Esophagus muscularis mucosa (tissue), 4 donors: ENCODE measurements at regions not wholly inside any gene's neighbourhood (a gene's known extent, or its start where the extent isn't known, plus 50 kb on each side); places are given as distances from the start of the nearest gene placed in this dataset.
"Not testable (repeated sequence)": the region's sequence is repeated elsewhere in the genome, so short reads cannot be mapped to it uniquely, and the experiment has no call there.

ENCODE experiments used
- DNase-seq: peaks from one replicate; pipeline ENCODE4 v3.0.0-alpha.2; 2017; ENCODE audit errors: extremely low spot score
- H3K27ac ChIP-seq, 4 donors: fragments of 200-600 bp; sonication (generic); replicated peaks in 1 of 4; 1 replicate in 3 of 4; 2 replicates in 1 of 4; pipeline ENCODE4 v1.5.1; 2016 to 2019; ENCODE audit warnings: mild to moderate bottlenecking in 1 of 4
- H3K27me3 ChIP-seq, 4 donors: fragments of 200-600 bp; sonication (generic); one replicate each; pipeline versions ENCODE4 v1.5.1 to v1.6.0; 2016 to 2019
- H3K36me3 ChIP-seq, 4 donors: fragments of 200-600 bp; sonication (generic); one replicate each; pipeline ENCODE4 v1.5.1; 2016 to 2019
- H3K4me1 ChIP-seq, 4 donors: fragments of 200-600 bp; sonication (generic); one replicate each; pipeline ENCODE4 v1.5.1; 2016 to 2019
- H3K4me3 ChIP-seq, 4 donors: fragments of 200-600 bp; sonication (generic); 1 replicate in 2 of 4; 2 replicates in 2 of 4; pipeline ENCODE4 v1.5.1; 2016 to 2019; ENCODE audit warnings: mild to moderate bottlenecking in 4 of 4, moderate library complexity in 1 of 4
- H3K9me3 ChIP-seq, 4 donors: fragments of 200-600 bp; sonication (generic); 1 replicate in 3 of 4; 2 replicates in 1 of 4; pipeline ENCODE4 v1.5.1; 2016 to 2019
- CTCF ChIP-seq, 3 experiments: fragments of 200-600 bp in 2 of 3; fragments of 450-650 bp in 1 of 3; sonication (generic) in 2 of 3; IDR thresholded peaks; one replicate each; pipeline ENCODE4 v1.5.1; 2017 to 2019; ENCODE audit warnings: antibody characterized with exemption in 3 of 3, mild to moderate bottlenecking in 2 of 3, moderate library complexity in 1 of 3
- EP300 ChIP-seq: sonication (generic); formaldehyde crosslinking; IDR thresholded peaks from one replicate; pipeline ENCODE4 v1.6.1; 2017; ENCODE audit warnings: antibody characterized with exemption
- POLR2A ChIP-seq: fragments of 450-650 bp; IDR thresholded peaks from one replicate; pipeline ENCODE4 v1.6.1; 2017; ENCODE audit warnings: antibody characterized with exemption, moderate library complexity, mild to moderate bottlenecking, low read depth
- POLR2AphosphoS5 ChIP-seq, 2 donors: sonication (generic); formaldehyde crosslinking; IDR thresholded peaks; one replicate each; pipeline ENCODE4 v1.6.1; 2017; ENCODE audit warnings: antibody characterized with exemption in 2 of 2
- WGBS: methylation state at CpG from one replicate; pipeline ENCODE4 v1.1.5; 2018; 5-methylcytosine and 5-hydroxymethylcytosine counted together
- intact Hi-C: fragments of 100-400 bp; cut with DNase I; formaldehyde crosslinking; loops from one replicate; pipeline ENCODE4 v1.15.1; 2023

- no peaks in the 10 kb centered on the region for H3K36me3 ChIP-seq
- no peak overlapping the region for H3K4me3 ChIP-seq
- no peaks in the 10 kb centered on the region for H3K4me1 ChIP-seq
- H3K27me3 ChIP-seq: no peaks in the 10 kb centered on the region
- H3K27ac ChIP-seq: no peak overlapping the region
- intact Hi-C loops: no loop called here
- DNase-seq: no peak
- no peaks in the 10 kb centered on the region for H3K9me3 ChIP-seq
- TF ChIP-seq POLR2AphosphoS5 (IDR thresholded peaks at IDR 0.05) (no peak), CTCF (IDR thresholded peaks at IDR 0.05) (no peak), POLR2A (no peak), EP300 (no peak)
Measured at GRCh38 chr3:176615826-176616225, 581.5 kb downstream of the TBL1XR1 start.

- H3K9me3 ChIP-seq: no peaks in the 10 kb centered on the region
- H3K4me3 ChIP-seq: no peak overlapping the region
- WGBS: 83% methylated on average over 1 of the region's 1 CpG
- TF ChIP-seq EP300 (no peak), CTCF (IDR thresholded peaks at IDR 0.05) (no peak), POLR2AphosphoS5 (IDR thresholded peaks at IDR 0.05) (no peak), POLR2A (no peak)
- no peak for DNase-seq
- intact Hi-C loops: no loop called here
- H3K27me3 ChIP-seq: no peaks in the 10 kb centered on the region
- H3K4me1 ChIP-seq: no peaks in the 10 kb centered on the region
- H3K36me3 ChIP-seq: no peaks in the 10 kb centered on the region
- H3K27ac ChIP-seq: no peak overlapping the region
Measured at GRCh38 chr3:176611703-176612102, 585.6 kb downstream of the TBL1XR1 start.

GRCh38 chr3:176609361-176609760 is 587.9 kb downstream of the TBL1XR1 start:
- Histone ChIP-seq H3K27me3 (no peaks in the 10 kb centered on the region), H3K9me3 (no peaks in the 10 kb centered on the region), H3K4me1 (no peaks in the 10 kb centered on the region), H3K4me3 (no peak overlapping the region), H3K36me3 (no peaks in the 10 kb centered on the region), H3K27ac (no peak overlapping the region)
- WGBS: 86% methylated on average over 5 of the region's 5 CpGs
- no peak for DNase-seq
- intact Hi-C loops: no loop called here
- TF ChIP-seq POLR2AphosphoS5 (IDR thresholded peaks at IDR 0.05) (no peak), CTCF (IDR thresholded peaks at IDR 0.05) (no peak), POLR2A (no peak), EP300 (no peak)

GRCh38 chr3:176605553-176605952 is 591.7 kb downstream of the TBL1XR1 start:
- H3K4me1 ChIP-seq, H3K9me3 ChIP-seq, H3K4me3 ChIP-seq, H3K36me3 ChIP-seq, intact Hi-C loops, DNase-seq, H3K27ac ChIP-seq, H3K27me3 ChIP-seq: not testable (repeated sequence)
- 95% methylated on average over 2 of the region's 2 CpGs for WGBS

GRCh38 chr3:176595307-176595706 is 602.0 kb downstream of the TBL1XR1 start:
- TF ChIP-seq CTCF (IDR thresholded peaks at IDR 0.05) (no peak), EP300 (no peak)
- DNase-seq: no peak
- Histone ChIP-seq H3K27me3 (no peaks in the 10 kb centered on the region), H3K36me3 (no peaks in the 10 kb centered on the region), H3K4me1 (no peaks in the 10 kb centered on the region), H3K27ac (no peak overlapping the region), H3K4me3 (no peak overlapping the region), H3K9me3 (no peaks in the 10 kb centered on the region)
- intact Hi-C loops: no loop called here
